OCI-LY3 (cell line): ENCODE measurements at regions not wholly inside any gene's neighbourhood (a gene's known extent, or its start where the extent isn't known, plus 50 kb on each side); places are given as distances from the start of the nearest gene placed in this dataset.

Experiments
- H2AFZ ChIP-seq: fragments of 200-600, 300-600 bp; shearing (Covaris generic); 2 replicates; pipeline ENCODE4 v1.6.0; 2014; ENCODE audit warnings: antibody characterized with exemption, low read depth, low read length
- H3K27ac ChIP-seq: fragments of 200-600, 300-600 bp; sonication (generic); 2 replicates; pipeline ENCODE4 v1.5.1; 2014; ENCODE audit warnings: mild to moderate bottlenecking, low read length, moderate library complexity, mixed read lengths
- H3K27me3 ChIP-seq: fragments of 200-600, 300-600 bp; sonication (generic); 2 replicates; pipeline ENCODE4 v1.6.1; 2014; ENCODE audit warnings: low read depth, low read length, mixed read lengths
- H3K36me3 ChIP-seq: fragments of 200-600, 300-600 bp; sonication (generic); replicated peaks from 2 replicates; pipeline ENCODE3; 2014; ENCODE audit warnings: low read depth, low read length, mixed read lengths
- H3K4me1 ChIP-seq: fragments of 300-600, 200-600 bp; sonication (generic); 2 replicates; pipeline ENCODE4 v1.6.1; 2014; ENCODE audit warnings: low read length, mixed read lengths
- H3K4me2 ChIP-seq: fragments of 200-600, 300-600 bp; sonication (generic); 2 replicates; pipeline ENCODE4 v1.6.1; 2014; ENCODE audit warnings: low read length, mixed read lengths
- H3K4me3 ChIP-seq: fragments of 300-600, 200-600 bp; sonication (generic); 2 replicates; pipeline ENCODE4 v1.5.1; 2014; ENCODE audit warnings: antibody characterized with exemption, mild to moderate bottlenecking, low read length, moderate library complexity
- H3K79me2 ChIP-seq: fragments of 300-600, 200-600 bp; shearing (Covaris generic); 2 replicates; pipeline ENCODE4 v1.6.1; 2014; ENCODE audit warnings: mild to moderate bottlenecking, low read length, mixed read lengths
- H3K9ac ChIP-seq: fragments of 300-600, 200-600 bp; shearing (Covaris generic); 2 replicates; pipeline ENCODE4 v1.6.0; 2014; ENCODE audit warnings: mild to moderate bottlenecking, low read length, moderate library complexity
- H3K9me3 ChIP-seq: fragments of 200-600, 300-600 bp; shearing (Covaris generic); 2 replicates; pipeline ENCODE4 v1.6.1; 2014; ENCODE audit warnings: low read length, mixed read lengths; ENCODE audit not compliant: insufficient read depth
- H4K20me1 ChIP-seq: fragments of 200-600, 300-600 bp; sonication (generic); 2 replicates; pipeline ENCODE4 v1.6.1; 2016; ENCODE audit warnings: low read length, mixed read lengths; ENCODE audit not compliant: insufficient read depth
- CTCF ChIP-seq: fragments of 200-600, 300-600 bp; sonication (generic); IDR thresholded peaks from 2 replicates; pipeline ENCODE4 v1.5.1; 2014; ENCODE audit warnings: antibody characterized with exemption, low read length, low read depth
- EZH2phosphoT487 ChIP-seq: fragments of 200-600 bp; shearing (Covaris generic); IDR thresholded peaks from 2 replicates; pipeline ENCODE4 v1.6.1; 2018; ENCODE audit warnings: antibody characterized with exemption, mixed run types, low read depth

GRCh38 chr16:54346041-54346440 is 59.5 kb upstream of the IRX3 start:
- Histone ChIP-seq H3K79me2 (no peaks in the 10 kb centered on the region), H3K4me2 (no peak overlapping the region), H2AFZ (no peak overlapping the region), H3K36me3 (no peaks in the 10 kb centered on the region), H3K9ac (no peak overlapping the region), H3K4me3 (no peak overlapping the region), H3K27ac (no peak overlapping the region), H4K20me1 (no peaks in the 10 kb centered on the region), H3K4me1 (no peaks in the 10 kb centered on the region), H3K27me3 (no peaks in the 10 kb centered on the region), H3K9me3 (no peaks in the 10 kb centered on the region)
- TF ChIP-seq CTCF (no peak), EZH2phosphoT487 (no peak)

GRCh38 chr16:54344646-54345630 is 58.4 kb upstream of the IRX3 start:
- TF ChIP-seq EZH2phosphoT487 (no peak), CTCF (no peak)
- no peak overlapping the region for H3K4me2 ChIP-seq
- H3K9ac ChIP-seq: no peak overlapping the region
- no peak overlapping the region for H2AFZ ChIP-seq
- no peaks in the 10 kb centered on the region for H3K4me1 ChIP-seq
- H3K9me3 ChIP-seq: no peaks in the 10 kb centered on the region
- H3K4me3 ChIP-seq: no peak overlapping the region
- H3K36me3 ChIP-seq: no peaks in the 10 kb centered on the region
- no peaks in the 10 kb centered on the region for H4K20me1 ChIP-seq
- no peaks in the 10 kb centered on the region for H3K79me2 ChIP-seq
- no peak overlapping the region for H3K27ac ChIP-seq
- H3K27me3 ChIP-seq: no peaks in the 10 kb centered on the region

DNA sequence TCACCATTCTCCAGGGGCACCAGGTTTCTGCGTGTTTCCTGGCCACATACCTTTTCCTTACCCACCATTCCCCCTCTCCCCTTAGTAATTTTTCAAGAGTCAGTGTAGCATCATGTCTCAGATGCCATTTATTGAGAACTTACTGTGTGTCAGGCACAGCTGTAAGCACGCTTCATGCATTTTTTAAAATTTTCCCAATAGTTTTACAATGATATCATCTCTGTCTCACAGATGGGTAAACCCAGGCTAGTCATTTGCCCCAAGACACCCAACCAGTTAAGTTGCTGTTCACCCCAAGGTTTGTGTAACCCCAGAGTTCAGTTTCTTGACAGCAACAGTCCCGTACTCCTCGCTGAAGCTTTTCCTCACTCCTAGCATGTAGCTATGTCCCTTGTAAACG is 56.4 kb upstream of the IRX3 start:
- TF ChIP-seq EZH2phosphoT487 (no peak), CTCF (no peak)
- H4K20me1 ChIP-seq: no peaks in the 10 kb centered on the region
- no peak overlapping the region for H3K4me2 ChIP-seq
- H3K27ac ChIP-seq: no peak overlapping the region
- no peaks in the 10 kb centered on the region for H3K9me3 ChIP-seq
- H2AFZ ChIP-seq: no peak overlapping the region
- no peaks in the 10 kb centered on the region for H3K4me1 ChIP-seq
- no peak overlapping the region for H3K4me3 ChIP-seq
- no peak overlapping the region for H3K9ac ChIP-seq
- no peaks in the 10 kb centered on the region for H3K36me3 ChIP-seq
- no peaks in the 10 kb centered on the region for H3K27me3 ChIP-seq
- H3K79me2 ChIP-seq: no peaks in the 10 kb centered on the region

- TF ChIP-seq EZH2phosphoT487 (no peak), CTCF (no peak)
- H3K4me2 ChIP-seq: no peak overlapping the region
- no peak overlapping the region for H3K4me3 ChIP-seq
- no peaks in the 10 kb centered on the region for H3K9me3 ChIP-seq
- H2AFZ ChIP-seq: no peak overlapping the region
- H3K9ac ChIP-seq: no peak overlapping the region
- H3K27ac ChIP-seq: no peak overlapping the region
- no peaks in the 10 kb centered on the region for H3K4me1 ChIP-seq
- 0 out of 2 replicates have a peak, but pooled peaks cover 2% of the 10 kb centered on the region for H3K27me3 ChIP-seq
- no peaks in the 10 kb centered on the region for H3K79me2 ChIP-seq
- no peaks in the 10 kb centered on the region for H3K36me3 ChIP-seq
- no peaks in the 10 kb centered on the region for H4K20me1 ChIP-seq
Observed at GRCh38 chr16:54341892-54342776, 55.5 kb upstream of the IRX3 start.
